Epithelial cell of esophagus (primary cell): ENCODE measurements at regions not wholly inside any gene's neighbourhood (a gene's known extent, or its start where the extent isn't known, plus 50 kb on each side); places are given as distances from the start of the nearest gene placed in this dataset.
"Not testable (repeated sequence)": the region's sequence is repeated elsewhere in the genome, so short reads cannot be mapped to it uniquely, and the experiment has no call there.

Source experiments
- DNase-seq: peaks from one replicate; pipeline ENCODE4 v3.0.0; 2010; ENCODE audit warnings: low read depth
- H3K4me3 ChIP-seq: 2 replicates; pipeline ENCODE4 v1.5.1; 2011; ENCODE audit warnings: mild to moderate bottlenecking, low read length, control low read depth
- CTCF ChIP-seq: IDR thresholded peaks from 2 replicates; pipeline ENCODE4 v1.5.1; 2011; ENCODE audit warnings: low read depth, mild to moderate bottlenecking, low read length, control low read depth, inconsistent platforms; ENCODE audit not compliant: insufficient read depth; ENCODE audit errors: missing control alignments

- peak; percentile 13 for DNase-seq
- no peak overlapping the region for H3K4me3 ChIP-seq
- no peak for TF ChIP-seq CTCF
These were observed 52.8 kb upstream of the SRSF6 start for GRCh38 chr20:43404878-43405277.

- not testable (repeated sequence) for H3K4me3 ChIP-seq, DNase-seq
These were observed 56.8 kb upstream of the SRSF6 start for GRCh38 chr20:43400882-43401281.

- TF ChIP-seq CTCF: no peak
- no peak for DNase-seq
- no peak overlapping the region for H3K4me3 ChIP-seq
These were observed 58.9 kb upstream of the SRSF6 start for GRCh38 chr20:43398676-43399324.

- no peak for DNase-seq
- no peak for TF ChIP-seq CTCF
- H3K4me3 ChIP-seq: no peak overlapping the region
These were observed 60.5 kb upstream of the SRSF6 start for GRCh38 chr20:43397147-43397546.

GRCh38 chr20:43393052-43393451, 64.6 kb upstream of the SRSF6 start:
- no peak overlapping the region for H3K4me3 ChIP-seq
- no peak for DNase-seq
- TF ChIP-seq CTCF: no peak

GRCh38 chr20:43392561-43392960, 65.1 kb upstream of the SRSF6 start:
- TF ChIP-seq CTCF: no peak
- no peak overlapping the region for H3K4me3 ChIP-seq
- no peak for DNase-seq

- no peak overlapping the region for H3K4me3 ChIP-seq
- DNase-seq: no peak
- peak; percentile 3 for TF ChIP-seq CTCF
These were observed 67.7 kb upstream of the SRSF6 start for GRCh38 chr20:43389839-43390626.
